GM19438 (cell line): ENCODE measurements at regions not wholly inside any gene's neighbourhood (a gene's known extent, or its start where the extent isn't known, plus 50 kb on each side); places are given as distances from the start of the nearest gene placed in this dataset.

Source experiments
- ATAC-seq: cut with Tn5 transposase; IDR thresholded peaks from one replicate; pipeline ENCODE4 v1.9.1; 2021; ENCODE audit warnings: low read depth; ENCODE audit not compliant: unreplicated experiment

- no peak for ATAC-seq
Observed at GRCh38 chr14:100638211-100638855, 51.1 kb upstream of the BEGAIN start.

- ATAC-seq = no peak
Observed at GRCh38 chr14:100639280-100639679, 52.1 kb upstream of the BEGAIN start.

GRCh38 chr14:100640471-100641273 lies 53.5 kb upstream of the BEGAIN start:
- peak; percentile 95 for ATAC-seq

- ATAC-seq = no peak
Observed at GRCh38 chr14:100641274-100641860, 54.1 kb upstream of the BEGAIN start.

- ATAC-seq = no peak
Observed at GRCh38 chr14:100643426-100643825, 56.2 kb upstream of the BEGAIN start.

GRCh38 chr14:100644383-100644782 lies 57.2 kb upstream of the BEGAIN start:
- no peak for ATAC-seq

GRCh38 chr14:100644784-100645183 lies 57.6 kb upstream of the BEGAIN start:
- ATAC-seq = no peak

- ATAC-seq = peak; percentile 77
Observed at GRCh38 chr14:100645196-100645981, 58.2 kb upstream of the BEGAIN start.

GRCh38 chr14:100645982-100646314 lies 58.7 kb upstream of the BEGAIN start:
- ATAC-seq = no peak

- ATAC-seq = no peak
Observed at GRCh38 chr14:100648474-100649172, 61.4 kb upstream of the BEGAIN start.

GRCh38 chr14:100649173-100649519 lies 61.9 kb upstream of the BEGAIN start:
- no peak for ATAC-seq

- ATAC-seq = no peak
Observed at GRCh38 chr14:100651999-100652508, 64.8 kb upstream of the BEGAIN start.

- ATAC-seq = no peak
Observed at GRCh38 chr14:100652744-100653143, 65.5 kb upstream of the BEGAIN start.

- ATAC-seq = no peak
Observed at GRCh38 chr14:100653409-100653808, 66.2 kb upstream of the BEGAIN start.

GRCh38 chr14:100654025-100654813 lies 67.0 kb upstream of the BEGAIN start:
- ATAC-seq = no peak

- peak; percentile 57 for ATAC-seq
Observed at GRCh38 chr14:100654814-100655740, 67.9 kb upstream of the BEGAIN start.

GRCh38 chr14:100655741-100656085 lies 68.5 kb upstream of the BEGAIN start:
- ATAC-seq = no peak

- ATAC-seq = no peak
Observed at GRCh38 chr14:100656996-100657395, 69.7 kb upstream of the DLK1 start.

GRCh38 chr14:100657780-100658179 lies 68.9 kb upstream of the DLK1 start:
- ATAC-seq = no peak
